GF-D8 (cell line): ENCODE measurements at regions not wholly inside any gene's neighbourhood (a gene's known extent, or its start where the extent isn't known, plus 50 kb on each side); places are given as distances from the start of the nearest gene placed in this dataset.

Source experiments
- DNase-seq: peaks from one replicate; lab custom pipeline; 2025; lab: John Stamatoyannopoulos, UW

GRCh38 chr22:22093743-22094142 is 111.2 kb upstream of the TOP3B start:
- no peak for DNase-seq

- no peak for DNase-seq
Observed at GRCh38 chr22:22092974-22093373, 110.4 kb upstream of the TOP3B start.

- DNase-seq = no peak
Observed at GRCh38 chr22:22092101-22092500, 109.5 kb upstream of the TOP3B start.

- DNase-seq = no peak
Observed at GRCh38 chr22:22091400-22091878, 108.9 kb upstream of the TOP3B start.

- no peak for DNase-seq
Observed at GRCh38 chr22:22090650-22091399, 108.2 kb upstream of the TOP3B start.

GRCh38 chr22:22089459-22090308 is 107.1 kb upstream of the TOP3B start:
- DNase-seq = no peak

GRCh38 chr22:22088658-22089458 is 106.3 kb upstream of the TOP3B start:
- no peak for DNase-seq

- no peak for DNase-seq
Observed at GRCh38 chr22:22087854-22088657, 105.5 kb upstream of the TOP3B start.

- DNase-seq = no peak
Observed at GRCh38 chr22:22086501-22087158, 104.0 kb upstream of the TOP3B start.

GRCh38 chr22:22085702-22086500 is 103.3 kb upstream of the TOP3B start:
- no peak for DNase-seq

- DNase-seq = no peak
Observed at GRCh38 chr22:22084089-22084711, 101.6 kb upstream of the TOP3B start.

- no peak for DNase-seq
Observed at GRCh38 chr22:22082960-22083359, 100.4 kb upstream of the TOP3B start.

GRCh38 chr22:22082229-22082835 is 99.7 kb upstream of the TOP3B start:
- no peak for DNase-seq

GRCh38 chr22:22080270-22080669 is 97.7 kb upstream of the TOP3B start:
- no peak for DNase-seq

GRCh38 chr22:22079404-22080148 is 97.0 kb upstream of the TOP3B start:
- DNase-seq = no peak

- no peak for DNase-seq
Observed at GRCh38 chr22:22078329-22078728, 95.7 kb upstream of the TOP3B start.

- no peak for DNase-seq
Observed at GRCh38 chr22:22076932-22077703, 94.5 kb upstream of the TOP3B start.

GRCh38 chr22:22076361-22076760 is 93.8 kb upstream of the TOP3B start:
- DNase-seq = no peak
